ENCODE measurements at regions not wholly inside any gene's neighbourhood (a gene's known extent, or its start where the extent isn't known, plus 50 kb on each side); places are given as distances from the start of the nearest gene placed in this dataset.

DNA sequence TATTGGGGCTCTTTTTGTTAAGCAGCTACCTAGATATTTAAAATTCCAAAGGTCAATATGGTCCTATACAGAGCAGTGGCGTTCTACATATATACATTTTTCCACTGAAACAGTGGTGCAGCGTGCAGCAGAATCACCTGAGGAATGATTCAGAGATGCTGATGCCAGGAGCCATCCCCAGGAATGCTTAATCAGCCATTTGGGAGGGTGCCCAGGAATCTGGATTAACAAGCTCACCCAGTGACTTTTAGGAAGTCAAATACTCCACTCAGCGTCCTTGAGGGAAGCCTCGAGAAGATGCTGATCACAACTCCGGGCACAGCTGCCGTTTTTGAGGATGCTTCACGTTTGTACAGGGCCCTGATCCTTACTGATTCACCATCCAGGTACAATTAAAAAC, 82.6 kb upstream of the ARHGEF3 start:
- TF ChIP-seq CTCF (IDR thresholded peaks at IDR 0.05; ENCODE audit: insufficient read depth, low read length) (no peak), GABPA (IDR thresholded peaks at IDR 0.05; ENCODE audit: low read depth) (no peak), POLR2AphosphoS5 (IDR thresholded peaks at IDR 0.05; ENCODE audit: low read depth) (no peak)
- TF ChIP-seq, protein P1, sequence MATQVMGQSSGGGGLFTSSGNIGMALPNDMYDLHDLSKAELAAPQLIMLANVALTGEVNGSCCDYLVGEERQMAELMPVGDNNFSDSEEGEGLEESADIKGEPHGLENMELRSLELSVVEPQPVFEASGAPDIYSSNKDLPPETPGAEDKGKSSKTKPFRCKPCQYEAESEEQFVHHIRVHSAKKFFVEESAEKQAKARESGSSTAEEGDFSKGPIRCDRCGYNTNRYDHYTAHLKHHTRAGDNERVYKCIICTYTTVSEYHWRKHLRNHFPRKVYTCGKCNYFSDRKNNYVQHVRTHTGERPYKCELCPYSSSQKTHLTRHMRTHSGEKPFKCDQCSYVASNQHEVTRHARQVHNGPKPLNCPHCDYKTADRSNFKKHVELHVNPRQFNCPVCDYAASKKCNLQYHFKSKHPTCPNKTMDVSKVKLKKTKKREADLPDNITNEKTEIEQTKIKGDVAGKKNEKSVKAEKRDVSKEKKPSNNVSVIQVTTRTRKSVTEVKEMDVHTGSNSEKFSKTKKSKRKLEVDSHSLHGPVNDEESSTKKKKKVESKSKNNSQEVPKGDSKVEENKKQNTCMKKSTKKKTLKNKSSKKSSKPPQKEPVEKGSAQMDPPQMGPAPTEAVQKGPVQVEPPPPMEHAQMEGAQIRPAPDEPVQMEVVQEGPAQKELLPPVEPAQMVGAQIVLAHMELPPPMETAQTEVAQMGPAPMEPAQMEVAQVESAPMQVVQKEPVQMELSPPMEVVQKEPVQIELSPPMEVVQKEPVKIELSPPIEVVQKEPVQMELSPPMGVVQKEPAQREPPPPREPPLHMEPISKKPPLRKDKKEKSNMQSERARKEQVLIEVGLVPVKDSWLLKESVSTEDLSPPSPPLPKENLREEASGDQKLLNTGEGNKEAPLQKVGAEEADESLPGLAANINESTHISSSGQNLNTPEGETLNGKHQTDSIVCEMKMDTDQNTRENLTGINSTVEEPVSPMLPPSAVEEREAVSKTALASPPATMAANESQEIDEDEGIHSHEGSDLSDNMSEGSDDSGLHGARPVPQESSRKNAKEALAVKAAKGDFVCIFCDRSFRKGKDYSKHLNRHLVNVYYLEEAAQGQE (IDR thresholded peaks at IDR 0.05; ENCODE audit: insufficient replicate concordance, low read depth) = no peak

Measured in HL-60 (cell line).